Sigmoid colon (tissue), 4 donors: ENCODE measurements at regions not wholly inside any gene's neighbourhood (a gene's known extent, or its start where the extent isn't known, plus 50 kb on each side); places are given as distances from the start of the nearest gene placed in this dataset.

Experiments
- EP300 ChIP-seq, 4 donors: sonication (generic); formaldehyde crosslinking; IDR thresholded peaks; one replicate each; pipeline ENCODE4 v1.6.1; 2017; ENCODE audit warnings: antibody characterized with exemption in 4 of 4
- POLR2A ChIP-seq, 2 donors: fragments of 450-650 bp; IDR thresholded peaks; one replicate each; pipeline ENCODE4 v1.6.1; 2016; ENCODE audit warnings: antibody characterized with exemption in 2 of 2, mild to moderate bottlenecking in 2 of 2, moderate library complexity in 2 of 2
- POLR2AphosphoS5 ChIP-seq, 4 donors: sonication (generic); formaldehyde crosslinking; IDR thresholded peaks; one replicate each; pipeline ENCODE4 v1.6.1; 2017; ENCODE audit warnings: antibody characterized with exemption in 4 of 4
- TF ChIP-seq, protein P1 (sequence below), 4 experiments: fragments of 450-650 bp in 3 of 4; fragments of 200-600 bp in 1 of 4; IDR thresholded peaks; one replicate each; pipeline ENCODE4 v1.5.1; 2016 to 2019; ENCODE audit warnings: antibody characterized with exemption in 4 of 4, mild to moderate bottlenecking in 3 of 4, moderate library complexity in 2 of 4

DNA sequence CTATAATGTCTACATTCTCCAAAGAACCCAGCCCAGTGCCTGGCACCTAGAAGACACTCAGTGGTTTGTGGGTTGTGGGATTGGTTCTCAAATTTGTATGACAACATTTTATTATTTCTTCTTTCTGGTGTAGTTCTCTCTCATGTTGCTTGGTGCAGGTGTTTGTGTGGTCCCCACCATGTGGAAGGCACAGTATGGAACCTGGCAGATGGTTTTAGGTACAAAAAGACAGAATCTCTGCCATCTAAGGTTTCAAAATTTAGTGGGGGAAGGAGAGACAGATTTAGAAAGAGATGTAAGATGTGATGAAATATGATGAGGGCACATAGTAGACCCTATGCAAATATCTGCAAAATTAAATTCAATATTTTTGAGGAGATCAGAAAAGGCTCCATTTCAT is 323.8 kb downstream of the CDK5RAP2 start:
- TF ChIP-seq EP300 (IDR thresholded peaks at IDR 0.05), result no peak
- TF ChIP-seq, protein P1, sequence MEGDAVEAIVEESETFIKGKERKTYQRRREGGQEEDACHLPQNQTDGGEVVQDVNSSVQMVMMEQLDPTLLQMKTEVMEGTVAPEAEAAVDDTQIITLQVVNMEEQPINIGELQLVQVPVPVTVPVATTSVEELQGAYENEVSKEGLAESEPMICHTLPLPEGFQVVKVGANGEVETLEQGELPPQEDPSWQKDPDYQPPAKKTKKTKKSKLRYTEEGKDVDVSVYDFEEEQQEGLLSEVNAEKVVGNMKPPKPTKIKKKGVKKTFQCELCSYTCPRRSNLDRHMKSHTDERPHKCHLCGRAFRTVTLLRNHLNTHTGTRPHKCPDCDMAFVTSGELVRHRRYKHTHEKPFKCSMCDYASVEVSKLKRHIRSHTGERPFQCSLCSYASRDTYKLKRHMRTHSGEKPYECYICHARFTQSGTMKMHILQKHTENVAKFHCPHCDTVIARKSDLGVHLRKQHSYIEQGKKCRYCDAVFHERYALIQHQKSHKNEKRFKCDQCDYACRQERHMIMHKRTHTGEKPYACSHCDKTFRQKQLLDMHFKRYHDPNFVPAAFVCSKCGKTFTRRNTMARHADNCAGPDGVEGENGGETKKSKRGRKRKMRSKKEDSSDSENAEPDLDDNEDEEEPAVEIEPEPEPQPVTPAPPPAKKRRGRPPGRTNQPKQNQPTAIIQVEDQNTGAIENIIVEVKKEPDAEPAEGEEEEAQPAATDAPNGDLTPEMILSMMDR (IDR thresholded peaks at IDR 0.05), result no peak
- TF ChIP-seq POLR2A (IDR thresholded peaks at IDR 0.05), result no peak
- TF ChIP-seq POLR2AphosphoS5 (IDR thresholded peaks at IDR 0.05), result no peak
